ENCODE measurements at regions not wholly inside any gene's neighbourhood (a gene's known extent, or its start where the extent isn't known, plus 50 kb on each side); places are given as distances from the start of the nearest gene placed in this dataset.

DNA sequence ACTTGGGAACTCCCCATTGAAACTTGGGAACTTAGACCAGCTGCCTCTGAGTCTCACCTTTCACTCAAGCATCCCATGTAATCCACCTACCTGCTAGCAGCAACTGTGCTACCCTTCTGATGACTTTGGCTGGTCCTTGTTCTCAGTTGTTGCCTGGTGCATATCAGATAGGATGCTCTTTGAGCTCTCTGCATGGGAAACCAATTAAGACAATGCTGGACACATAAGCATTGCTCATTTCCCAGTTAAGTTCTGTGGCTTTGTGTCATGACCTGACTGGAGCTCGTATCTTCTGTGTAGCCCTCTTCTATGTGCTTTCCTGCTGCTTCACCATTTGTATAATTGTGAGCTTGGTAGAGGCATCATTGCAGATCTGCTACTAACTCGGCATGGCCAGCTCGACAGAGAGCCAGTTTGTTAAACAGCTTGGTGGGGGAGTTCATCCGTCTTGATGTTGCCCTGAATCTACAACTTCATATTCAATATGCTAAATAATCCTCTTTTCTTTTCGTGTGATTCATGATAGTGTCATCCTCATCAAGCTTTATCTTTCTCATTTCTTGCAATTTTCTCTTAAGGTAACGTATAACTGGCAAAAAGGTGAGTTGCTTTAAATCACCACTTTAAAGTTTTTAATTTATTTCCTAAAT lies 447.5 kb upstream of the SLC14A2 start:
- BruUV-seq (replicated peaks) = no TSS peak
- Histone ChIP-seq H3K79me2 (ENCODE audit: control insufficient read depth, insufficient read depth, low read length) (no peaks in the 10 kb centered on the region), H3K9ac (replicated peaks; ENCODE audit: extremely low read depth, insufficient read depth, low read length) (no peak overlapping the region), H2AFZ (ENCODE audit: low read depth, low read length) (no peak overlapping the region), H4K20me1 (replicated peaks; ENCODE audit: control insufficient read depth, extremely low read depth, insufficient read depth, low read length) (no peaks in the 10 kb centered on the region), H3K4me2 (ENCODE audit: insufficient read depth, low read length) (no peak overlapping the region), H3K4me1 (ENCODE audit: control insufficient read depth, extremely low read depth, insufficient read depth, low read length) (no peaks in the 10 kb centered on the region), H3K4me3 (replicated peaks in 1 of 3; ENCODE audit: insufficient read depth in 1 of 3, low read depth in 1 of 3, low read length in 3 of 3) (no peak overlapping the region), H3K27me3 (ENCODE audit: control insufficient read depth in 2 of 2, insufficient read depth in 2 of 2, low read length in 2 of 2) (no peaks in the 10 kb centered on the region), H3K27ac (ENCODE audit: insufficient read depth, low read depth, low read length) (no peak overlapping the region), H3K9me1 (replicated peaks; ENCODE audit: control insufficient read depth, extremely low read depth, insufficient read depth, low read length) (no peaks in the 10 kb centered on the region), H3K9me3 (replicated peaks; ENCODE audit: control insufficient read depth, insufficient read depth, low read length) (no peaks in the 10 kb centered on the region), H3K36me3 (ENCODE audit: control insufficient read depth in 2 of 2, extremely low read depth in 1 of 2, insufficient read depth in 2 of 2, low read length in 2 of 2) (no peaks in the 10 kb centered on the region)
- ChIA-PET CTCF (no interaction called here), POLR2A (no interaction called here)
- DNase-seq (ENCODE audit: low read depth, low spot score) (no peak), FAIRE-seq (no peak)
- intact Hi-C loops (cut with micrococcal nuclease) (no loop called here), dilution Hi-C loops (cut with MboI; ENCODE audit: extremely low pct_ligation_motif_present, low sequenced_read_pairs) (no loop called here)
- TF ChIP-seq MYC (IDR thresholded peaks at IDR 0.05; ENCODE audit: low read depth, low read length) = no peak
- no peak for TF ChIP-seq GATA2 (IDR thresholded peaks at IDR 0.05; ENCODE audit: insufficient read depth, insufficient read length, low read depth, low read length)
- TF ChIP-seq POLR2AphosphoS5 (IDR thresholded peaks at IDR 0.05; ENCODE audit: insufficient read depth, low read depth, low read length) = no peak
- TF ChIP-seq FOS (IDR thresholded peaks at IDR 0.05; ENCODE audit: borderline replicate concordance, insufficient read depth, low read length) = no peak
- TF ChIP-seq, protein P1, sequence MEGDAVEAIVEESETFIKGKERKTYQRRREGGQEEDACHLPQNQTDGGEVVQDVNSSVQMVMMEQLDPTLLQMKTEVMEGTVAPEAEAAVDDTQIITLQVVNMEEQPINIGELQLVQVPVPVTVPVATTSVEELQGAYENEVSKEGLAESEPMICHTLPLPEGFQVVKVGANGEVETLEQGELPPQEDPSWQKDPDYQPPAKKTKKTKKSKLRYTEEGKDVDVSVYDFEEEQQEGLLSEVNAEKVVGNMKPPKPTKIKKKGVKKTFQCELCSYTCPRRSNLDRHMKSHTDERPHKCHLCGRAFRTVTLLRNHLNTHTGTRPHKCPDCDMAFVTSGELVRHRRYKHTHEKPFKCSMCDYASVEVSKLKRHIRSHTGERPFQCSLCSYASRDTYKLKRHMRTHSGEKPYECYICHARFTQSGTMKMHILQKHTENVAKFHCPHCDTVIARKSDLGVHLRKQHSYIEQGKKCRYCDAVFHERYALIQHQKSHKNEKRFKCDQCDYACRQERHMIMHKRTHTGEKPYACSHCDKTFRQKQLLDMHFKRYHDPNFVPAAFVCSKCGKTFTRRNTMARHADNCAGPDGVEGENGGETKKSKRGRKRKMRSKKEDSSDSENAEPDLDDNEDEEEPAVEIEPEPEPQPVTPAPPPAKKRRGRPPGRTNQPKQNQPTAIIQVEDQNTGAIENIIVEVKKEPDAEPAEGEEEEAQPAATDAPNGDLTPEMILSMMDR (IDR thresholded peaks at IDR 0.05; ENCODE audit: extremely low read depth in 1 of 2, insufficient read depth in 1 of 2, low read depth in 1 of 2, low read length in 2 of 2) = no peak
- TF ChIP-seq JUN (IDR thresholded peaks at IDR 0.05; ENCODE audit: borderline replicate concordance, insufficient read depth, insufficient read length, low read depth) = no peak
- TF ChIP-seq, protein P2, sequence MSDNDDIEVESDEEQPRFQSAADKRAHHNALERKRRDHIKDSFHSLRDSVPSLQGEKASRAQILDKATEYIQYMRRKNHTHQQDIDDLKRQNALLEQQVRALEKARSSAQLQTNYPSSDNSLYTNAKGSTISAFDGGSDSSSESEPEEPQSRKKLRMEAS (IDR thresholded peaks at IDR 0.05; ENCODE audit: insufficient read depth, insufficient read length) = no peak
- TF ChIP-seq POLR2A (IDR thresholded peaks at IDR 0.05; ENCODE audit: low read depth, low read length) = no peak
- TF ChIP-seq EZH2 (IDR thresholded peaks at IDR 0.05; ENCODE audit: borderline replicate concordance, low read depth, low read length, severe bottlenecking) = no peak

All from endothelial cell of umbilical vein (primary cell).